ENCODE measurements at regions not wholly inside any gene's neighbourhood (a gene's known extent, or its start where the extent isn't known, plus 50 kb on each side); places are given as distances from the start of the nearest gene placed in this dataset.

- DNase-seq (ENCODE audit: low spot score) (no peak), ATAC-seq (no peak)
- Mint-ChIP-seq H3K27me3 (ENCODE audit: low read depth) (no peaks in the 10 kb centered on the region), H3K4me3 (no peak overlapping the region), H3K27ac (no peak overlapping the region), H3K36me3 (no peaks in the 10 kb centered on the region), H3K9me3 (no peaks in the 10 kb centered on the region), H3K4me1 (peaks cover 19% of the 10 kb centered on the region)
- ChIA-PET CTCF (no interaction called here), POLR2A (no interaction called here)
- TF ChIP-seq EMX1 (CRISPR knock-in tag; IDR thresholded peaks at IDR 0.05) (no peak), ESRRA (CRISPR knock-in tag; IDR thresholded peaks at IDR 0.05; ENCODE audit: borderline replicate concordance) (no peak), MYBL2 (CRISPR knock-in tag; IDR thresholded peaks at IDR 0.05) (no peak), ZNF281 (CRISPR knock-in tag; IDR thresholded peaks at IDR 0.05) (no peak), NFYB (CRISPR knock-in tag; conservative IDR thresholded peaks at IDR 0.05; ENCODE audit: low read depth) (no peak), ZNF416 (CRISPR knock-in tag; IDR thresholded peaks at IDR 0.05) (no peak), NFE2L1 (CRISPR knock-in tag; IDR thresholded peaks at IDR 0.05) (no peak), MAX (CRISPR knock-in tag; IDR thresholded peaks at IDR 0.05) (no peak), ZNF219 (CRISPR knock-in tag; IDR thresholded peaks at IDR 0.05; ENCODE audit: borderline replicate concordance) (no peak), SMAD4 (CRISPR knock-in tag; IDR thresholded peaks at IDR 0.05) (no peak), NFATC4 (CRISPR knock-in tag; IDR thresholded peaks at IDR 0.05) (no peak), ETV6 (CRISPR knock-in tag; IDR thresholded peaks at IDR 0.05) (no peak)
- TF ChIP-seq, protein P1, sequence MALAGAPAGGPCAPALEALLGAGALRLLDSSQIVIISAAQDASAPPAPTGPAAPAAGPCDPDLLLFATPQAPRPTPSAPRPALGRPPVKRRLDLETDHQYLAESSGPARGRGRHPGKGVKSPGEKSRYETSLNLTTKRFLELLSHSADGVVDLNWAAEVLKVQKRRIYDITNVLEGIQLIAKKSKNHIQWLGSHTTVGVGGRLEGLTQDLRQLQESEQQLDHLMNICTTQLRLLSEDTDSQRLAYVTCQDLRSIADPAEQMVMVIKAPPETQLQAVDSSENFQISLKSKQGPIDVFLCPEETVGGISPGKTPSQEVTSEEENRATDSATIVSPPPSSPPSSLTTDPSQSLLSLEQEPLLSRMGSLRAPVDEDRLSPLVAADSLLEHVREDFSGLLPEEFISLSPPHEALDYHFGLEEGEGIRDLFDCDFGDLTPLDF (CRISPR knock-in tag; IDR thresholded peaks at IDR 0.05) = no peak
Observed at GRCh38 chr1:55833529-55834091, 618.4 kb upstream of the USP24 start.

DNA sequence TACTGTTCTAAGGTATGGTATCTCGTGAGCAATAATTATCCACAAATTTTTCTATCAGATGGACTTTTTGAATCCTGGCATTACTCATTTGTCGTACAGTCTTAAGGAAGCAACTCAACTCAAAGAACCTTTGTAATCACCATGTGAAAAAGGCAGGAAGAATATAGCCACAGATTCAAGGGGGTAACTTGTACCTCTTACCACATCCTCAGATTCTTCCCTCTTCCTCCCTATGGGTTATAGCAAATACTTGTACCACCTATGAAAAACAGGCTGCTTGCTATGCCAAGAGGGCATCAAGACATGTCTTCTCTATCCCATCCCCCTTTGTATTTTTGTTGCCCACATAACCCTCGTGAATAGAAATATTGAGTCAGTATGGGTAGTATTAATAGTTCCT lies 616.6 kb upstream of the USP24 start:
- POLR2A ChIA-PET = no interaction called here

More for the DNA sequence above, 616.6 kb upstream of the USP24 start:
- TF ChIP-seq SMAD3 (CRISPR knock-in tag; IDR thresholded peaks at IDR 0.05; ENCODE audit: borderline replicate concordance) (no peak), SMAD4 (CRISPR knock-in tag; IDR thresholded peaks at IDR 0.05) (no peak), ATF1 (CRISPR knock-in tag; IDR thresholded peaks at IDR 0.05) (no peak), JUN (CRISPR knock-in tag; IDR thresholded peaks at IDR 0.05) (no peak), GRHL2 (CRISPR knock-in tag; IDR thresholded peaks at IDR 0.05; ENCODE audit: insufficient replicate concordance, severe bottlenecking) (no peak), ZNF263 (CRISPR knock-in tag; IDR thresholded peaks at IDR 0.05; ENCODE audit: low read depth) (no peak), ZNF671 (CRISPR knock-in tag; IDR thresholded peaks at IDR 0.05) (no peak), CTCF (IDR thresholded peaks at IDR 0.05) (no peak), ZBTB21 (CRISPR knock-in tag; IDR thresholded peaks at IDR 0.05; ENCODE audit: borderline replicate concordance) (no peak)
- TF ChIP-seq, protein P2, sequence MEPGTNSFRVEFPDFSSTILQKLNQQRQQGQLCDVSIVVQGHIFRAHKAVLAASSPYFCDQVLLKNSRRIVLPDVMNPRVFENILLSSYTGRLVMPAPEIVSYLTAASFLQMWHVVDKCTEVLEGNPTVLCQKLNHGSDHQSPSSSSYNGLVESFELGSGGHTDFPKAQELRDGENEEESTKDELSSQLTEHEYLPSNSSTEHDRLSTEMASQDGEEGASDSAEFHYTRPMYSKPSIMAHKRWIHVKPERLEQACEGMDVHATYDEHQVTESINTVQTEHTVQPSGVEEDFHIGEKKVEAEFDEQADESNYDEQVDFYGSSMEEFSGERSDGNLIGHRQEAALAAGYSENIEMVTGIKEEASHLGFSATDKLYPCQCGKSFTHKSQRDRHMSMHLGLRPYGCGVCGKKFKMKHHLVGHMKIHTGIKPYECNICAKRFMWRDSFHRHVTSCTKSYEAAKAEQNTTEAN (CRISPR knock-in tag; IDR thresholded peaks at IDR 0.05) = no peak
- Mint-ChIP-seq H3K4me3 (no peak overlapping the region), H3K27ac (no peak overlapping the region), H3K36me3 (no peaks in the 10 kb centered on the region), H3K9me3 (peaks cover 3% of the 10 kb centered on the region; the same call in 1 of the 2 replicates), H3K27me3 (ENCODE audit: low read depth) (no peaks in the 10 kb centered on the region), H3K4me1 (peaks cover 19% of the 10 kb centered on the region)
- CTCF ChIA-PET = no interaction called here
- ATAC-seq = no peak
- no peak for DNase-seq (ENCODE audit: low spot score)
